ENCODE measurements at regions not wholly inside any gene's neighbourhood (a gene's known extent, or its start where the extent isn't known, plus 50 kb on each side); places are given as distances from the start of the nearest gene placed in this dataset.

GRCh38 chr5:74185599-74185998 is 454.9 kb downstream of the ENC1 start:
- Histone ChIP-seq H4K20me1 (ENCODE audit: insufficient read depth) (no peaks in the 10 kb centered on the region), H2AFZ (ENCODE audit: low read depth, low read length, poor library complexity, severe bottlenecking) (no peak overlapping the region), H3K27me3 (ENCODE audit: insufficient read depth, low read length) (no peaks in the 10 kb centered on the region), H3K4me3 (replicated peaks in 1 of 2; ENCODE audit: low read depth in 1 of 2, low read length in 2 of 2) (no peak overlapping the region), H3K9ac (ENCODE audit: low read length) (no peak overlapping the region), H3K79me2 (ENCODE audit: insufficient read depth, low read length) (no peaks in the 10 kb centered on the region), H3K4me2 (ENCODE audit: low read length) (no peak overlapping the region), H3K36me3 (ENCODE audit: control insufficient read depth in 1 of 2, insufficient read depth in 2 of 2, low read length in 2 of 2) (no peaks in the 10 kb centered on the region), H3K27ac (ENCODE audit: low read depth, low read length) (no peak overlapping the region), H3K9me3 (ENCODE audit: control insufficient read depth in 1 of 2, insufficient read depth in 1 of 2, low read depth in 1 of 2, low read length in 2 of 2) (no peaks in the 10 kb centered on the region), H3K9me2 (ENCODE audit: insufficient read depth) (no peaks in the 10 kb centered on the region), H3K4me1 (ENCODE audit: control insufficient read depth in 1 of 2, insufficient read depth in 2 of 2, low read length in 2 of 2) (no peaks in the 10 kb centered on the region)
- ChIA-PET POLR2A (no interaction called here), CTCF (no interaction called here), RAD21 (ENCODE audit: low non-redundant PET in 1 of 2, low total read pairs in 2 of 2, uncharacterized antibody in 2 of 2, unreplicated experiment in 2 of 2) (no interaction called here)
- ATAC-seq (no peak), DNase-seq (ENCODE audit: low read depth, low spot score) (no peak)
- BruUV-seq (replicated peaks) = no TSS peak
- intact Hi-C loops (cut with micrococcal nuclease) = no loop called here
- TF ChIP-seq ZBTB33 (IDR thresholded peaks at IDR 0.05; ENCODE audit: extremely low read depth, insufficient replicate concordance, low read length) (no peak), ZFX (IDR thresholded peaks at IDR 0.05) (no peak), CBX3 (IDR thresholded peaks at IDR 0.05; ENCODE audit: low read depth) (no peak), SP1 (IDR thresholded peaks at IDR 0.05; ENCODE audit: low read depth) (no peak), JUND (IDR thresholded peaks at IDR 0.05) (no peak)
- TF ChIP-seq, protein P1, sequence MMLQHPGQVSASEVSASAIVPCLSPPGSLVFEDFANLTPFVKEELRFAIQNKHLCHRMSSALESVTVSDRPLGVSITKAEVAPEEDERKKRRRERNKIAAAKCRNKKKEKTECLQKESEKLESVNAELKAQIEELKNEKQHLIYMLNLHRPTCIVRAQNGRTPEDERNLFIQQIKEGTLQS (IDR thresholded peaks at IDR 0.05) = no peak
- TF ChIP-seq, protein P2, sequence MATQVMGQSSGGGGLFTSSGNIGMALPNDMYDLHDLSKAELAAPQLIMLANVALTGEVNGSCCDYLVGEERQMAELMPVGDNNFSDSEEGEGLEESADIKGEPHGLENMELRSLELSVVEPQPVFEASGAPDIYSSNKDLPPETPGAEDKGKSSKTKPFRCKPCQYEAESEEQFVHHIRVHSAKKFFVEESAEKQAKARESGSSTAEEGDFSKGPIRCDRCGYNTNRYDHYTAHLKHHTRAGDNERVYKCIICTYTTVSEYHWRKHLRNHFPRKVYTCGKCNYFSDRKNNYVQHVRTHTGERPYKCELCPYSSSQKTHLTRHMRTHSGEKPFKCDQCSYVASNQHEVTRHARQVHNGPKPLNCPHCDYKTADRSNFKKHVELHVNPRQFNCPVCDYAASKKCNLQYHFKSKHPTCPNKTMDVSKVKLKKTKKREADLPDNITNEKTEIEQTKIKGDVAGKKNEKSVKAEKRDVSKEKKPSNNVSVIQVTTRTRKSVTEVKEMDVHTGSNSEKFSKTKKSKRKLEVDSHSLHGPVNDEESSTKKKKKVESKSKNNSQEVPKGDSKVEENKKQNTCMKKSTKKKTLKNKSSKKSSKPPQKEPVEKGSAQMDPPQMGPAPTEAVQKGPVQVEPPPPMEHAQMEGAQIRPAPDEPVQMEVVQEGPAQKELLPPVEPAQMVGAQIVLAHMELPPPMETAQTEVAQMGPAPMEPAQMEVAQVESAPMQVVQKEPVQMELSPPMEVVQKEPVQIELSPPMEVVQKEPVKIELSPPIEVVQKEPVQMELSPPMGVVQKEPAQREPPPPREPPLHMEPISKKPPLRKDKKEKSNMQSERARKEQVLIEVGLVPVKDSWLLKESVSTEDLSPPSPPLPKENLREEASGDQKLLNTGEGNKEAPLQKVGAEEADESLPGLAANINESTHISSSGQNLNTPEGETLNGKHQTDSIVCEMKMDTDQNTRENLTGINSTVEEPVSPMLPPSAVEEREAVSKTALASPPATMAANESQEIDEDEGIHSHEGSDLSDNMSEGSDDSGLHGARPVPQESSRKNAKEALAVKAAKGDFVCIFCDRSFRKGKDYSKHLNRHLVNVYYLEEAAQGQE (IDR thresholded peaks at IDR 0.05; ENCODE audit: low read depth) = no peak
